HepG2 (cell line): ENCODE measurements at regions not wholly inside any gene's neighbourhood (a gene's known extent, or its start where the extent isn't known, plus 50 kb on each side); places are given as distances from the start of the nearest gene placed in this dataset.
A peak's percentile ranks its signal among the peaks of the same experiment; 100 is the strongest.

Experiments used
- AGO2 ChIP-seq: fragments of 200-400 bp; formaldehyde crosslinking; optimal IDR thresholded peaks from 2 replicates; pipeline ENCODE3; 2017; ENCODE audit warnings: mild to moderate bottlenecking, low read depth, low read length, moderate library complexity
- ATF7 ChIP-seq, 2 experiments: fragments of 450-650 bp in 1 of 2; sonication (generic) in 1 of 2; formaldehyde crosslinking in 1 of 2; IDR thresholded peaks; 2 replicates each; pipeline versions ENCODE4 v1.4.0 to v1.6.1; 2016 to 2020; ENCODE audit warnings: antibody characterized with exemption in 1 of 2, mild to moderate bottlenecking in 1 of 2, missing genetic modification reagents in 1 of 2
- BHLHE40 ChIP-seq: IDR thresholded peaks from 2 replicates; pipeline ENCODE4 v1.6.1; 2011; ENCODE audit warnings: low read length, improper control_type of control experiment
- CBX1 ChIP-seq: IDR thresholded peaks from one replicate; pipeline ENCODE4 v1.6.1; 2016; ENCODE audit warnings: antibody characterized with exemption, low read depth
- CCAR2 ChIP-seq: fragments of 200-400 bp; formaldehyde crosslinking; optimal IDR thresholded peaks from 2 replicates; pipeline ENCODE3; 2018; ENCODE audit warnings: low read depth, mild to moderate bottlenecking, low read length, moderate library complexity
- EHMT2 ChIP-seq: fragments of 200-600 bp; sonication (generic); IDR thresholded peaks from 2 replicates; pipeline ENCODE4 v1.7.0; 2017; ENCODE audit warnings: antibody characterized with exemption, low read depth, low read length, borderline replicate concordance
- FOXK2 ChIP-seq: fragments of 450-650 bp; IDR thresholded peaks from 2 replicates; pipeline ENCODE4 v1.6.1; 2016
- FOXM1 ChIP-seq: sonication (generic); formaldehyde crosslinking; IDR thresholded peaks from 2 replicates; pipeline ENCODE4 v1.5.0; 2020; ENCODE audit warnings: missing genetic modification reagents
- GPN1 ChIP-seq: sonication (generic); formaldehyde crosslinking; IDR thresholded peaks from 2 replicates; pipeline ENCODE4 v1.5.1; 2020; ENCODE audit warnings: missing genetic modification reagents, borderline replicate concordance
- HDAC1 ChIP-seq: sonication (generic); formaldehyde crosslinking; IDR thresholded peaks from 2 replicates; pipeline ENCODE4 v1.5.1; 2020; ENCODE audit warnings: mild to moderate bottlenecking, missing genetic modification reagents
- HNRNPK ChIP-seq: fragments of 200-400 bp; formaldehyde crosslinking; IDR thresholded peaks from 2 replicates; pipeline ENCODE4 v1.6.1; 2018; ENCODE audit warnings: low read length, low read depth, moderate library complexity, mild to moderate bottlenecking; ENCODE audit not compliant: poor library complexity, severe bottlenecking
- KLF9 ChIP-seq: IDR thresholded peaks from 2 replicates; pipeline ENCODE4 v1.6.1; 2016; ENCODE audit warnings: low read depth
- MTF2 ChIP-seq: sonication (generic); formaldehyde crosslinking; IDR thresholded peaks from 2 replicates; pipeline ENCODE4 v1.5.0; 2020; ENCODE audit warnings: missing genetic modification reagents, borderline replicate concordance
- SMARCC2 ChIP-seq: fragments of 450-650 bp; IDR thresholded peaks from 2 replicates; pipeline ENCODE4 v1.6.1; 2017; ENCODE audit warnings: antibody characterized with exemption, mild to moderate bottlenecking
- THAP11 ChIP-seq: IDR thresholded peaks from 2 replicates; pipeline ENCODE4 v1.6.1; 2016; ENCODE audit warnings: missing biosample characterization, missing genetic modification reagents
- YY1 ChIP-seq: IDR thresholded peaks from 2 replicates; pipeline ENCODE4 v1.6.1; 2011; ENCODE audit warnings: low read length, low read depth, moderate library complexity, mild to moderate bottlenecking; ENCODE audit not compliant: insufficient read depth, insufficient replicate concordance
- ZNF264 ChIP-seq: sonication (generic); formaldehyde crosslinking; IDR thresholded peaks from 2 replicates; pipeline ENCODE4 v1.4.0; 2020; ENCODE audit warnings: missing genetic modification reagents
- ZNF644 ChIP-seq: IDR thresholded peaks from 2 replicates; pipeline ENCODE4 v1.6.1; 2016; ENCODE audit warnings: low read depth
- ZNF724P ChIP-seq: sonication (generic); formaldehyde crosslinking; IDR thresholded peaks from 2 replicates; pipeline ENCODE4 v1.8.0; 2022; ENCODE audit warnings: missing genetic modification reagents, borderline replicate concordance
- TF ChIP-seq, protein P1 (sequence below): IDR thresholded peaks from 2 replicates; pipeline ENCODE4 v1.6.1; 2016; ENCODE audit warnings: low read depth, borderline replicate concordance
- TF ChIP-seq, protein P2 (sequence below): sonication (generic); formaldehyde crosslinking; IDR thresholded peaks from 2 replicates; pipeline ENCODE4 v1.5.1; 2020; ENCODE audit warnings: mild to moderate bottlenecking, moderate library complexity, missing genetic modification reagents
- TF ChIP-seq, protein P3 (sequence below): sonication (generic); formaldehyde crosslinking; IDR thresholded peaks from 2 replicates; pipeline ENCODE4 v1.5.0; 2020; ENCODE audit warnings: mild to moderate bottlenecking, missing genetic modification reagents
- TF ChIP-seq, protein P4 (sequence below): IDR thresholded peaks from 2 replicates; pipeline ENCODE4 v1.6.1; 2016; ENCODE audit warnings: low read depth, control low read depth
- TF ChIP-seq, protein P5 (sequence below): sonication (generic); formaldehyde crosslinking; IDR thresholded peaks from 2 replicates; pipeline ENCODE4 v1.4.0; 2020; ENCODE audit warnings: mild to moderate bottlenecking, missing genetic modification reagents

DNA sequence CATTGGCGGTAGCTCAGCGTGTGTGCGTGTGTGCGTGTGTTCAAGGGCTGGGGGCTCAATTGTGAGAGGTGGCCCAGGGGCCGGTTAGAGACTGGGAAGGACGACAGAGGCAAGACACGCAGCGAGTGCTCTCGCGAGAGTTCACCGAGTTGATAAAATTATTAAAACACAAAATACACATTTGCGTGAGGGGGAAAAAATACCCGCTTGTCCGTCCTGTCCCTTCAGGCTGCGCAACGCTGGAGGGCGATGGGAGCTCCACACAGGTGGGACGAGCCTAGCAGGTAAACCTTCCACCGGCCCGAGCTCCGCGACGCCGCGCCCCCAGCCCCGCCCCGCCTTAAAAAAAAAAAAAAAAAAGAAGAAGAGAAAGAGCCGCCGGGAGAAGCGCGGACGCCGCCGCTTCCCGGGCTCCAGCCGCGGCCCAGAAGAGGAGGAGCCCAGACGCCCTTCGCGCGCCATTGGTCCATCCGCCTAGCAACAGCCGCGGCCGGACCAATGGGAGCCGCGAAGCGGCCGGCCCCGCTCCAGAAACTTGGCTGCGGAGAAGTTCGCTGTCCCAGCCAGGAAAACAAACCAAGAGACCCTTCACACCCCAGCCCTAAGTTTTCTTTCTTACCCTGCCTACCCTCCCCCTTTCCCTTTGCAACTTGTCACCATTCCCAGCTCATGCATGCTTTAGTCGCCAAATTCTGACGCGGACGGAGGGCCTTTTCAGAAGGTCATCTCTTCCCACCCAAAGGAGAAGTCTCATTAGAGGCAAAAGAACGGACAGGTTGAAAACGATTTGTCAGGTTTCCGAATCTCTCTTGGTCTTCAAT, 169.9 kb upstream of the MAF start (continued):
- TF ChIP-seq, protein P1, sequence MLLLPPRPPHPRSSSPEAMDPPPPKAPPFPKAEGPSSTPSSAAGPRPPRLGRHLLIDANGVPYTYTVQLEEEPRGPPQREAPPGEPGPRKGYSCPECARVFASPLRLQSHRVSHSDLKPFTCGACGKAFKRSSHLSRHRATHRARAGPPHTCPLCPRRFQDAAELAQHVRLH: no peak
- TF ChIP-seq ZNF264 (no peak), FOXK2 (no peak), AGO2 (no peak), CCAR2 (no peak), CBX1 (peak; percentile 20), HNRNPK (no peak), BHLHE40 (peak; percentile 21; the same call in 1 of the 2 replicates), KLF9 (CRISPR knock-in tag) (no peak), THAP11 (CRISPR knock-in tag) (0 out of 2 replicates have a peak, but pooled peaks have one; percentile 13), ZNF724P (CRISPR knock-in tag) (no peak), EHMT2 (no peak), SMARCC2 (no peak), ATF7 (IDR thresholded peaks at IDR 0.05) (no peak), ATF7 (CRISPR knock-in tag; IDR thresholded peaks at IDR 0.05) (no peak), GPN1 (CRISPR knock-in tag) (no peak), HDAC1 (CRISPR knock-in tag) (no peak; the same call in 1 of the 2 replicates), YY1 (peak; percentile 41), ZNF644 (no peak), FOXM1 (CRISPR knock-in tag) (no peak), MTF2 (CRISPR knock-in tag) (0 out of 2 replicates have a peak, but pooled peaks have one; percentile 69)
- TF ChIP-seq, protein P2, sequence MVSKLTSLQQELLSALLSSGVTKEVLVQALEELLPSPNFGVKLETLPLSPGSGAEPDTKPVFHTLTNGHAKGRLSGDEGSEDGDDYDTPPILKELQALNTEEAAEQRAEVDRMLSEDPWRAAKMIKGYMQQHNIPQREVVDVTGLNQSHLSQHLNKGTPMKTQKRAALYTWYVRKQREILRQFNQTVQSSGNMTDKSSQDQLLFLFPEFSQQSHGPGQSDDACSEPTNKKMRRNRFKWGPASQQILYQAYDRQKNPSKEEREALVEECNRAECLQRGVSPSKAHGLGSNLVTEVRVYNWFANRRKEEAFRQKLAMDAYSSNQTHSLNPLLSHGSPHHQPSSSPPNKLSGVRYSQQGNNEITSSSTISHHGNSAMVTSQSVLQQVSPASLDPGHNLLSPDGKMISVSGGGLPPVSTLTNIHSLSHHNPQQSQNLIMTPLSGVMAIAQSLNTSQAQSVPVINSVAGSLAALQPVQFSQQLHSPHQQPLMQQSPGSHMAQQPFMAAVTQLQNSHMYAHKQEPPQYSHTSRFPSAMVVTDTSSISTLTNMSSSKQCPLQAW: no peak
- TF ChIP-seq, protein P3, sequence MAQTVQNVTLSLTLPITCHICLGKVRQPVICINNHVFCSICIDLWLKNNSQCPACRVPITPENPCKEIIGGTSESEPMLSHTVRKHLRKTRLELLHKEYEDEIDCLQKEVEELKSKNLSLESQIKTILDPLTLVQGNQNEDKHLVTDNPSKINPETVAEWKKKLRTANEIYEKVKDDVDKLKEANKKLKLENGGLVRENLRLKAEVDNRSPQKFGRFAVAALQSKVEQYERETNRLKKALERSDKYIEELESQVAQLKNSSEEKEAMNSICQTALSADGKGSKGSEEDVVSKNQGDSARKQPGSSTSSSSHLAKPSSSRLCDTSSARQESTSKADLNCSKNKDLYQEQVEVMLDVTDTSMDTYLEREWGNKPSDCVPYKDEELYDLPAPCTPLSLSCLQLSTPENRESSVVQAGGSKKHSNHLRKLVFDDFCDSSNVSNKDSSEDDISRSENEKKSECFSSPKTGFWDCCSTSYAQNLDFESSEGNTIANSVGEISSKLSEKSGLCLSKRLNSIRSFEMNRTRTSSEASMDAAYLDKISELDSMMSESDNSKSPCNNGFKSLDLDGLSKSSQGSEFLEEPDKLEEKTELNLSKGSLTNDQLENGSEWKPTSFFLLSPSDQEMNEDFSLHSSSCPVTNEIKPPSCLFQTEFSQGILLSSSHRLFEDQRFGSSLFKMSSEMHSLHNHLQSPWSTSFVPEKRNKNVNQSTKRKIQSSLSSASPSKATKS: no peak
- TF ChIP-seq, protein P4, sequence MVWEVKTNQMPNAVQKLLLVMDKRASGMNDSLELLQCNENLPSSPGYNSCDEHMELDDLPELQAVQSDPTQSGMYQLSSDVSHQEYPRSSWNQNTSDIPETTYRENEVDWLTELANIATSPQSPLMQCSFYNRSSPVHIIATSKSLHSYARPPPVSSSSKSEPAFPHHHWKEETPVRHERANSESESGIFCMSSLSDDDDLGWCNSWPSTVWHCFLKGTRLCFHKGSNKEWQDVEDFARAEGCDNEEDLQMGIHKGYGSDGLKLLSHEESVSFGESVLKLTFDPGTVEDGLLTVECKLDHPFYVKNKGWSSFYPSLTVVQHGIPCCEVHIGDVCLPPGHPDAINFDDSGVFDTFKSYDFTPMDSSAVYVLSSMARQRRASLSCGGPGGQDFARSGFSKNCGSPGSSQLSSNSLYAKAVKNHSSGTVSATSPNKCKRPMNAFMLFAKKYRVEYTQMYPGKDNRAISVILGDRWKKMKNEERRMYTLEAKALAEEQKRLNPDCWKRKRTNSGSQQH (CRISPR knock-in tag): no peak
- TF ChIP-seq, protein P5, sequence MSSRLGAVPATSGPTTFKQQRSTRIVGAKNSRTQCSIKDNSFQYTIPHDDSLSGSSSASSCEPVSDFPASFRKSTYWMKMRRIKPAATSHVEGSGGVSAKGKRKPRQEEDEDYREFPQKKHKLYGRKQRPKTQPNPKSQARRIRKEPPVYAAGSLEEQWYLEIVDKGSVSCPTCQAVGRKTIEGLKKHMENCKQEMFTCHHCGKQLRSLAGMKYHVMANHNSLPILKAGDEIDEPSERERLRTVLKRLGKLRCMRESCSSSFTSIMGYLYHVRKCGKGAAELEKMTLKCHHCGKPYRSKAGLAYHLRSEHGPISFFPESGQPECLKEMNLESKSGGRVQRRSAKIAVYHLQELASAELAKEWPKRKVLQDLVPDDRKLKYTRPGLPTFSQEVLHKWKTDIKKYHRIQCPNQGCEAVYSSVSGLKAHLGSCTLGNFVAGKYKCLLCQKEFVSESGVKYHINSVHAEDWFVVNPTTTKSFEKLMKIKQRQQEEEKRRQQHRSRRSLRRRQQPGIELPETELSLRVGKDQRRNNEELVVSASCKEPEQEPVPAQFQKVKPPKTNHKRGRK (CRISPR knock-in tag): no peak
